ENCODE measurements at regions not wholly inside any gene's neighbourhood (a gene's known extent, or its start where the extent isn't known, plus 50 kb on each side); places are given as distances from the start of the nearest gene placed in this dataset.

DNA sequence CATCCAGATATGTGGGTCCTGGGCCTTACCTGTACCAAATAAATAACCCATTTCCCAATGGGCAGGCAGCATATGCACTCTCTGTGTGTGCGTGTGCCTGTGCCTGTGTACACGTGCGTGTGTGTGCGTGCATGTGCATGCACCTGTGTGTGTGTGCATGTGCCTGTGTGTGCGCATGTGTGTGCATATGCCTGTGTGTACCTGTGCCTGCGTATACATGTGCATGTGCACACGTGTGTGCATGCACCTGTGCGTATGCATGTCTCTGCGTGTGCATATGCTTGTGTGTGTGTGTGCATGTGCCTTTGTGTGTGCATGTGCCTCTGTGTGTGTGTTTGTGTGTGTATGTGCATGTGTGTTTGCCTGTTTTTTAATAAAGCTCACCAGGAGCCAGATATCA, 197.1 kb downstream of the PHETA1 start:
- TF ChIP-seq, protein P1, sequence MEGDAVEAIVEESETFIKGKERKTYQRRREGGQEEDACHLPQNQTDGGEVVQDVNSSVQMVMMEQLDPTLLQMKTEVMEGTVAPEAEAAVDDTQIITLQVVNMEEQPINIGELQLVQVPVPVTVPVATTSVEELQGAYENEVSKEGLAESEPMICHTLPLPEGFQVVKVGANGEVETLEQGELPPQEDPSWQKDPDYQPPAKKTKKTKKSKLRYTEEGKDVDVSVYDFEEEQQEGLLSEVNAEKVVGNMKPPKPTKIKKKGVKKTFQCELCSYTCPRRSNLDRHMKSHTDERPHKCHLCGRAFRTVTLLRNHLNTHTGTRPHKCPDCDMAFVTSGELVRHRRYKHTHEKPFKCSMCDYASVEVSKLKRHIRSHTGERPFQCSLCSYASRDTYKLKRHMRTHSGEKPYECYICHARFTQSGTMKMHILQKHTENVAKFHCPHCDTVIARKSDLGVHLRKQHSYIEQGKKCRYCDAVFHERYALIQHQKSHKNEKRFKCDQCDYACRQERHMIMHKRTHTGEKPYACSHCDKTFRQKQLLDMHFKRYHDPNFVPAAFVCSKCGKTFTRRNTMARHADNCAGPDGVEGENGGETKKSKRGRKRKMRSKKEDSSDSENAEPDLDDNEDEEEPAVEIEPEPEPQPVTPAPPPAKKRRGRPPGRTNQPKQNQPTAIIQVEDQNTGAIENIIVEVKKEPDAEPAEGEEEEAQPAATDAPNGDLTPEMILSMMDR (IDR thresholded peaks at IDR 0.05): no peak
- TF ChIP-seq POLR2A (IDR thresholded peaks at IDR 0.05) (no peak), EP300 (IDR thresholded peaks at IDR 0.05) (no peak)
